A549 (cell line): ENCODE measurements at regions not wholly inside any gene's neighbourhood (a gene's known extent, or its start where the extent isn't known, plus 50 kb on each side); places are given as distances from the start of the nearest gene placed in this dataset.

Source experiments
- BHLHE40 ChIP-seq: IDR thresholded peaks from 2 replicates; pipeline ENCODE4 v1.6.1; 2012; ENCODE audit warnings: low read depth, low read length, inconsistent platforms
- CTCF ChIP-seq: fragments of >200 bp; sonication (Bioruptor Twin); formaldehyde crosslinking; IDR thresholded peaks from 3 replicates; pipeline ENCODE4 v1.5.1; 2016
- EP300 ChIP-seq, 2 experiments: fragments of >200 bp; sonication (Bioruptor Twin); formaldehyde crosslinking; IDR thresholded peaks; 2 replicates in 1 of 2; 3 replicates in 1 of 2; pipeline ENCODE4 v1.6.1; 2016 to 2017
- ESRRA ChIP-seq: fragments of 150-350 bp; IDR thresholded peaks from 2 replicates; pipeline ENCODE4 v1.6.1; 2014; ENCODE audit warnings: mild to moderate bottlenecking, low read length, borderline replicate concordance
- MAZ ChIP-seq: fragments of 150-350 bp; IDR thresholded peaks from 2 replicates; pipeline ENCODE4 v1.6.1; 2014; ENCODE audit warnings: antibody characterized with exemption, low read depth, low read length, borderline replicate concordance
- POLR2A ChIP-seq: IDR thresholded peaks from 2 replicates; pipeline ENCODE4 v1.6.1; 2012; ENCODE audit warnings: mild to moderate bottlenecking, low read length
- TFCP2L1 ChIP-seq: fragments of 250-450 bp; sonication (Bioruptor Pico); IDR thresholded peaks from 2 replicates; pipeline ENCODE4 v1.5.0; 2021; ENCODE audit warnings: mild to moderate bottlenecking

- TF ChIP-seq MAZ (no peak), EP300 (IDR thresholded peaks at IDR 0.05) (no peak), CTCF (no peak), BHLHE40 (no peak), ESRRA (no peak), POLR2A (no peak), TFCP2L1 (CRISPR knock-in tag) (no peak)
Observed at GRCh38 chr16:65659758-65660157, 537.9 kb upstream of the CDH11 start.
